ENCODE measurements at regions not wholly inside any gene's neighbourhood (a gene's known extent, or its start where the extent isn't known, plus 50 kb on each side); places are given as distances from the start of the nearest gene placed in this dataset.
A peak's percentile ranks its signal among the peaks of the same experiment; 100 is the strongest.

DNA sequence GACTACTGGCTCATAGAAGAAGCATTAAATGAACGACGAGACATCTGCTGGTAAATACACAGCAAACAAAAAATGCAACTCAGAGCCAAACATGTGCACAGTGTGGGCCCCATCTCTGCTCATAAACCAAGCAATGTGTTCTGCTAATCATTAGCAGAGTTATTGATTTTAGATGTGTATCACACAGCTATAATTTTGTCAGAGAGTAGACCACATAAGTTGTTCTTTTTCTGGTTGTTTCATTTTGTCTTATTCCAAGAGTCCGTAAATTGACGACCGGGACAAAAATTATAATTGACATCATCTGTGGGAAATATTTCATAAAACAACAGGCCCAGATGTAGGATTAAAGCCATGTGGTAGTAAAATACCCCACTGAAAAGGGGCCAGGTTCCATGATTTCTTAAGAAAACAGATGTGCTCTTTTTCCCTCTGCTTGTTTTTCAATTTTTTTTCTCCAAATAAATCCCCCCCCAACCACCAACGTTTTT is 423.6 kb downstream of the HAO1 start:
- peak; percentile 28 for DNase-seq

DNA sequence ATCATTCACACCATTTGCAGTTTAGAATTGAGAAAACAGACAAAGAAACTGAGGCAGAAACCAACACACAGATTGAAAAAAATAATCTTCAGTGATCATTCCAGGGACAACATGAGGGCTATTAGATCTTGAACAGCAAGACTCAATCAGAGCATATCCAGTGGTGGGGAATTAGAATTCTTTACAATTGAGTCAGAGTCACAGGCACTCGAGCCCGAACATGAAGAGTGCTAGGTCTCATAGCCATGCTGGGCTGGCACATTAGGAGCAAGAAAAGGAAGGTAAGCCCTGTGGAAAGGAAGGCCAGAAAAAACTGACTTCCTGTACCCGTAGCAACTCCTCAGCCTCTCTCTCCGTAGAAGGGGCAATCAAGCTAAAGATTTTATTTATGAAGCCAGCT is 419.9 kb downstream of the HAO1 start:
- DNase-seq = no peak

DNA sequence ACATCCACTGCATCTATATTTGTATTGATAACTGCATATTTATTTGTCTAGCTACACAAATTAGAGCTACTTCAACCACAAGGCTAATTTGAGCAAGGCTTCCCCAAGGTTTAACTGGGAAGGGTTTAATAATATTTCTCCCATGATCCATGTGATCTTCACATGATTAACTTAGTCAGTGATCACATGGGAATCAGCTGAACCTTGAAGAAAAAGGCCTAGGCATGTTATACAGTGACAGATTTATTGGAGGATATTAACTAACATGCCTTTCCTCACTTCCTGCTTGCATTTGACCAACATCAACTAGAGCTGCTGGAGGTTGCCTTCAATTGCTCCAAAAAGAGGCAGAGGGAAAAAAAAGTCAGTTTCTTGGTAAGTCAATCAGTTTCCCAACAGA is 417.0 kb downstream of the HAO1 start:
- DNase-seq = no peak

- no peak for DNase-seq
Measured at GRCh38 chr20:7540018-7540417, 400.2 kb downstream of the HAO1 start.

DNA sequence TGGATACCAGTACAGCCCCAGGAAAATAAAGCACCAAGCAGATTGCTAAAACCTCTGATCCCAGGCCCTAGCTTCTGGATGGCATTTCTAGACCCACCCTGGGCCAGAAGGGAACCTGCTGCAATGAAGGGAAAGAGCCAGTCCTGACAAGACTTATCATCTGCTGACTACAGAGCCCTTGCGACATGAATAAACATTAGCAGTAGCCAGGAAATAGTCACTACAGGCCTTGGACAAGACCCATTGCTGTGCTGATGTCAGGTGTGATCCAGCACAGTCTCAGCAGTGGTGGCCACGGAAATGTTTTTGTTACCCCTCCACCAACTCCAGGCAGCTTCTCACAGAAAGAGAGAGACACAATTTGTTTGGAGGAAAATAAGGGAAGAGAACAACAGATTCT is 399.3 kb downstream of the HAO1 start:
- DNase-seq = no peak

GRCh38 chr20:7571101-7571500 is 369.2 kb downstream of the HAO1 start:
- DNase-seq = no peak

DNA sequence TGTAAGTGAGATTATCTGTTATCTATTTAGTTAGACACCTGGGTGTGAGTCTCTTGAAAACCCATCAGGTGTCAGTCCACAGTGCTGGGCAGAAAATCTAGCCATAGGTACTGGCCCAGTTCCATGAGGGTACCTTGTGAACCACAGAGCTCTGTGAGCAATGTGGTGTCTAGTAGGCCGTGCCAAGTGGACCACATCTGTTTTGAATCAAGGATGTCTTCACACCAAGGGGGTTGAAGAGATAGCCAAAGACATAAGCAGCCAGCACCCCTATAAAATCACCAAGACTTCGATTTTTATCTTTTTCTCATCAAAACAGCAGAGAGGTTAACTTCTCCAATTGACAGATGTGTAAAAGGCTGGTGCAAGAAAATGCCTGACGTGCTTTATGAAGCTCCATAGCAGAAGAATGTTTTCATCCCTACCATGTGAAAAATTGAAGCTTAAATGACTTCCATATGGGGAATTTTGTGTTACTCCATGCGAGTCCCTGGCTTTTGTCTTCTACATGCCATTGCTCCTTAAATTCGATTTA is 368.7 kb downstream of the HAO1 start:
- no peak for DNase-seq

- DNase-seq = no peak
Measured at GRCh38 chr20:7579888-7580287, 360.4 kb downstream of the HAO1 start.

DNA sequence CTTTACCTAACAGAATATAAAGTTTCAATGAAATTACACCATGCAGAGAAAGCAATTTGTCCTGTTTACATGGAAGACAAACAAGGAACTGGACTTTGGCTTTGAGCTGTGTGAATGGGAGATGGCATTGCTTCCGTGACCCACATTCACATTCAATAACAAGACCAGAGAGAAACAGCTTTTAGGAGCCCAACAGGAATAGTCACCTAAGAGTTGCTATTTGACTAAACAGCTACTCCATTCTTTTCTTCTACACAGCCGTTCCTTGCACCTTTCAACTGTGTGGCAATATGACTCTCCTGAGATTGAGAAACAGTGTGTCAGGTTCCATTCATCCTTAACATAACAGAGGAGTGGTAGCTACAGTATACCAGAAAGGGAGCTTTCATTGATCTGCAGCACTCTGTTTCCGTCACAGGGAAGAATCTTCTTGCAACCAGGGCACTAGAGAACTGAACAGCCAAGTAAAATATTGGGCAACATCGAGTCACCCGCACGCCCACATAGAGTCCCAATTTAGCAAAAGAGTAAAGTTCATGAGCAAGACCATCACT is 355.1 kb downstream of the HAO1 start:
- no peak for DNase-seq

GRCh38 chr20:7586481-7586880 is 353.8 kb downstream of the HAO1 start:
- no peak for DNase-seq

GRCh38 chr20:7589164-7589563 is 351.1 kb downstream of the HAO1 start:
- DNase-seq = no peak

GRCh38 chr20:7596541-7596940 is 343.7 kb downstream of the HAO1 start:
- DNase-seq = no peak

GRCh38 chr20:7601431-7601830 is 338.8 kb downstream of the HAO1 start:
- DNase-seq = no peak

- no peak for DNase-seq
Measured at GRCh38 chr20:7606941-7607340, 333.3 kb downstream of the HAO1 start.

- DNase-seq = peak; percentile 14
Measured at GRCh38 chr20:7608250-7608649, 332.0 kb downstream of the HAO1 start.

DNA sequence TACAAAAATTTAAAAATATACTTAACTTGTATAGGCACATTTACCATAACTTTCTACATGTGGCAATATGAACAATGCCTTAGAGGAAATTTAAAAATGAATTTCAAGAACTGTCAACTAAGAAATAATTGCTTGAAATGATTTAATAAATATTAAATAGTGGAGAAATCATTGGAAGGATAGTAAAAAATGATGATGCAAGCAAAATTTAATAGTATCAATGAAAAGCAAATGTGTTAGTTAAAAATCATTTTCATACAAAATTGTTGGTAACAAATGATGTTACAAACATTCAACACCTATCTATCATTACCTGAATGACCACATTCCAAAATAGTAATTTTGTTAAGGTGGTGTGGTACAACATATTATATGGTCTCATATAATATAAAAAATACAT is 331.0 kb downstream of the HAO1 start:
- DNase-seq = no peak

DNA sequence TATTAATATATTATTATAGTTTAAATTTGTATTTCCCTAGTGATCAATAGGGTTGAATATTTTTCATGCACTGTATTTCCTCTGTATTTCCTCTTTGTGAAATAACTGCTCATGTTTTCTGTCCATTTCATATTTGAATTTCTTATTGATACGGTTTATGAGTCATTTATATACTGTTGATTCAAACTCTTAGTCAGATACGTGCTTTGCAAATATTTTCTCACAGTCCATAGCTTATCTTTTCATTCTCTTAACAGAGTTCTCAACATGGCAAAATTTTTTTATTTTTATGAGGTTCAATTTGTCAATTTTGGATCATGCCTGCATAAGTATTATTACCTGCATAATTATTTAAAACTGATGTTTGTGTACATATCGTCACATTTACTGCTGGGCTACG is 329.6 kb downstream of the HAO1 start:
- DNase-seq = no peak

- DNase-seq = no peak
Measured at GRCh38 chr20:7617797-7618196, 322.5 kb downstream of the HAO1 start.

GRCh38 chr20:7622399-7622961 is 317.8 kb downstream of the HAO1 start:
- no peak for DNase-seq

DNA sequence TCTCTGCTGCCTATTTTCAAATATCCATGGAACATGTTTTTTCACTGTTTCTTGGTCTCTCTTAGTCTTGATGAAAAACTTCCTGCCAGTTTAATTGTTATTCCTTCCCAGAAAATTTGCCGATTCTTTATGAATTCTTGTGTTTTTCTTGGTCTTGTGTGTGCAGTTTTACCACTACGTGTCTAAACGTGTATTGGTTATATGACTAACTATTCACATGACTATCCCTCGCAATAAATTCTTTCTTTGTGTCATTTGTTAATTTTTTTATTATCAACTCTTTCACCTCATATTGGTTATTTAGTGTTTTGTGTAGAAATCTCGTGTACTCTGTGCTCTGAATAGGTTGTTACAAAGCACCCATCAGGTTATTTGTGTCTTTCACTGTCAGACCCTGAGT is 315.4 kb downstream of the HAO1 start:
- no peak for DNase-seq

DNA sequence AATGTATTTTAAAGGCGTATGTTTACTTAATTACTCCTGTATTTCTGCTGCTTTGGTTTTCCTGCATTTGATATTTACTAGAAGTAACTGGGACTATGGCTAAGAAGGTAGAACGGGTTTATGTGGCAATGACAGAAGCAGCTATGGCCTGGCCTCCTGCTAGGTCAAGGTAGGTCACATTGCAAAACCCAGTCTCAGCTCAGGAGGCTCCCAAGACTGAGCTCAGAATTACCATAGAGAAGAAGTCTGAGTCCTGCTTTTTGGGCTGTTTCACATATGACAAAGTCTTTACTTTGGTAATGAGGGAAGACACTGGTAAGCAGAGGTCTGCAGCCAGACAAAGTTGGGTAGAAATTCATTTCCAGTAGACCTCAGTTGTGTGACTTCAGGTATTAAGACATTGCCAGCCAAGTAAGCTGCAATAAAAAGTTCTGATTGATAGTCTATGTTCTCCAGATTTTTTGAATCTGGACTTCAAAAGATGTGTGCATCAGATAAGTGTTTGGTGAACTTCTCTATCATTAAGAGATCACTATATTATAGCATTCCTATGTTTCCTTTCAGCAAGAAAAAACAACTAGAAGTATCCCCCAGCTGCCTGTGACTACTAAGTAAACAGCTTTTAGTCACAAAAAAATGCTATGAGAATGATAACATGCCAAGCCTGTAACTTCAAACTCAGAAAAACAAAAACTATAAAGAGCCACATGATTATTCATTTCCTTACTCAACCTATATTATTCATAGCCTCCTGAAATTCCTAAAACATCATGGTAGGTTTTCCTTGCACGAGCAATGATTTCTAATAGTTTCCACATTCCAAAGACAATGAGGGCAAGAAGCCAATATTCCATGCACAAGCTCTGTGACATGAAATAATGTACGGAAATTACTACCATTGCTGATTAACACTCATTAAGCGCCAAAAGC is 312.3 kb downstream of the HAO1 start:
- no peak for DNase-seq

GRCh38 chr20:7629880-7630279 is 310.4 kb downstream of the HAO1 start:
- DNase-seq = no peak

- no peak for DNase-seq
Measured at GRCh38 chr20:7637184-7637583, 303.1 kb downstream of the HAO1 start.
